ENCODE measurements at regions not wholly inside any gene's neighbourhood (a gene's known extent, or its start where the extent isn't known, plus 50 kb on each side); places are given as distances from the start of the nearest gene placed in this dataset.
"Not testable (repeated sequence)": the region's sequence is repeated elsewhere in the genome, so short reads cannot be mapped to it uniquely, and the experiment has no call there.

DNA sequence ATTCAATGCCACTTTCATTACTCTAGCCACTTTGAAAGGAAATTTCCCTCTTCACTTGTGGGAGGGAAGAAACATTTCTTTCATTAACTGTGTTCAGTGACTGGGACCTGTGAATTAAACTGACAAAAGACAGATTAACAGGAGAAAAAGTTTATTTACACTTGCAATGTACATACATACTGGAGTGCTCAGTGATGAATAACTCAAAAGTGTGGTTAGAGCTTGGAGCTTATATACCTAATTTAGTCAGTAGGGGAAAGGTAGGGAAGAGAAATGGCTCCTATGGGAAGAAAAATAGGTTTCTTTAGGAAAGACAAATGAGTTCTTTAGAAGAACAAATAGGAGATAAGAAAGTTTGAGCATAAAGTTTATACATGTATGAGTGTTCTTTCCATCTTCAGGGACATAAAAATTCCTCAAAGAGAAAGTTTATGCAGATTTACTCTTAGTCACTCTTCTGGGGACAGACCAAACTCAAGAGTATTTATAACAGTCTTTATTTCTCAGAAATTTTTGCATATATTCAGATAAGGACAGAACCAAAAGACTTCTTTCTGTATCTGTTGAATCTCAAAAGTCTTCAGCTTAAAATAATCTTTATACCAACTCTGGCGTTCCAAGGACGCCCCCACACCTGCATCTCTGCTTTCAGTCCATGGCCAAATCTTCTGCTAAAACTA is 120.0 kb upstream of the RAI14 start:
- no peak for DNase-seq

DNA sequence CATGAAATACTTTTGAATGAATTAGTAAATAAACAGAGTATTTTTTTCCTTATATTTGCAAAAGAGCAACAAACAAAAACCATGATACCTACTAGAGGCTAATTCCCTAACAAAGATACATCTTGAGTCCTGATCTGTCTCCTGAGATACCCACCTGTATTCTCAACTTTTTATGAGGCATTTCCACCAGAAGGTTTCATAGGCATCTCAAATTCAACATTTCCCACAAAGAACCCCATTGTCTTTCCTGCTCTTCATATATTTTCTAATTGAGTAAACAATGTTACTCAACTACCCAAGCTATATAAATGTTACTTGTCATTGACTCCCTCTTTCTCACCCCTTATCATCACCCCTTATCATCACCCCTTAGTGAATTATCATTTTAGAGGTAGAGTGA is 119.4 kb upstream of the RAI14 start:
- DNase-seq, result no peak

DNA sequence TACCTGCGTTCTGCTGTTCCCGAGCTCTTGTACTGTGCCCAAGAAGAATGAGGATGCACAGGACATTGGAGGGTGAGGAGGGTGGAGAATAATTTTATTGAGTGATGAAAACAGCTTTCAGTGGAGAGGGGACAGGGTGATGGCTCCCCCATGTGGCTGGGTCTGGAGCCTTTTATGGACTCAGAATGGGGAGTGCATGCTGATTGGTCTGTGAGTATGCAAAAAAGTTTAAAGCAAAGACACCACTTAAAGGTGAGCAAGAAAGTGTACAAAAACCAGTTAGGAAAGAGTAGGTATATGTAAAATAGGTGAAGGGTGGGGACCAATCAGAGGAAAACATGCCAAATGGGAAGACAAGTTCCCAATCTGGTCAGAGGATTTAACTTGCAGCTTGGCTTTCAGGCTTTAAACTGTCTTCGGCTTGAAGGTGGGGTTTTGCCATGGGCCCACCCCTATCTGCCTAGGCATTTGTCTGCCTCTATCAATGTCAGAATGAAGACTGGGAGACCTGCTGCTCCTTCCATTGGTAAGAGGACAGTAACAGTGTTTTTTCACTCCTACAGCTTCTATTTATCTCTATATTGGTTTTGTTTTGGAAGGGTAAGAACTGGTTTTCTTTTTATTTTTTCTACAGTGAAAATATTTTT is 118.0 kb upstream of the RAI14 start:
- DNase-seq, result no peak

DNA sequence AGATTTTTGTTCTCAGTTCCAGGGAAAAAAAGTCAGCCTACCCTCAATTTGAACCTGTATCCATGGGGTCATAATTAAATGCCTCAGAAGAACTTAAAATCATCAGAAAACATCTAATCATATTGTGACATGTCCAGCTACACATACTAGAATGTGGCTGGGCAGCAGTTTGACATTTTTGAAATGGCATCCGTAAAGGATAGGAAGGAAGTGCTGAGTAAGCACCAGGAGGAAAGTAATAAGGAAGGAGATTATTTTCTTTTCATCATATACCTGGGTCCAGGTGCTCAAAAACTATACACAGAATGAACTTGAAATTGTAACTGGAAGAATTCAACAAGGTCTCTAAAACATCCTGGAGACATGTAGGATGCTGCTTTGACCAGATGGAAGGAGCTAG is 116.9 kb upstream of the RAI14 start:
- no peak for DNase-seq

DNA sequence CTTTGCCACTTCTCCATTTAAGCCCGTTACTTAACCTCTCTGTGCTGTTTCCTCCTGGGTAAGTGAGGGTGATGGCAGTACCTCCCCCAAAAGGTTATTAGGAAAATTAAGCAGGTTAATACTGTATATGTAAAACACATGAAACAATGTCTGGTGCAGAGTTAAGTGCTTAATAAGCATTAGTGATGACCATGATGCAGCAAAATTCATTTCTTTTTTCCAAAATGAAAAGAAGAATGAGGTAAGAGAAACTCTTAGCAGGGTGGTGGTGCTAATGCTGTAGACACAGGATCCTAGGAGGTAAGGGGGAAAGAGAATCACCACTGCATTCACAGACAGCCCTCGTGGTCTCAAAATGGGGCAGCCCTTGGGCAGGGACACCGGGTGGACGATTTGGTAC is 115.1 kb upstream of the RAI14 start:
- DNase-seq, result no peak

DNA sequence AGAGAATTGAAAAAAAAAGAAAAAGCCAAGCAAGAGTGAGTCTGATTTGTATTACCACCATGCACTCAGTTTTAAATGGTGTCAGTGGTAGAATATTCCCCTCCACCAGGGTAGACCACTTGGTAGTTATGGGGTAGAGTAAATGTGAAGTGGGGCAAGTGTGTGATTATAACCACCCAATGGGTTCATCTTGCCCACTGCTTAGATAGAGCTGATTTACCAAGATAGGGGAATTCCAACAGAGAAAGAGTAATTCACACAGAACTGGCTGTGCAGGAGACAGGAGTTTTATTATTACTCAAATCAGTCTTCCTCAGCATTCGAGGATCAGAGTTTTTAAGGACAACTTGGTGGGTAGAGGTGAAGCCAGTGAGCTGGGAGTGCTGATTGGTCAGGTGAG is 113.3 kb upstream of the RAI14 start:
- no peak for DNase-seq

DNA sequence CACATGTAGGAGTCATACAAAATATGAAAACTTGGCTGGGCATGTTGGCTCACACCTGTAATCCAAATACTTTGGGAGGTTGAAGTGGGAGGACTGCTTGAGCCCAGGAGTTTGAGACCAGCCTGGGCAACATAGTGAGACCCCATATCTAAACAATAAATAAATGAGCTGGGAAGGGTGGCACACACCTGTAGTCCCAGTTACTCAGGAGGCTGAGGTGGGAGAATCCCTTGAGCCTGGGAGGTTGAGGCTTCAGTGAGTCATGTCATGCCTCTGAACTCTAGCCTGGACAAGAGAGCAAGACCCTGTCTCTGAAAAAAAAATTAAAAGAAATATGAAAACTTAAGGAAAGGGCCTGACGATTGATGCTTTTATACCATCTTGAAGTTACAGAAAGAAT is 112.4 kb upstream of the RAI14 start:
- no peak for DNase-seq

DNA sequence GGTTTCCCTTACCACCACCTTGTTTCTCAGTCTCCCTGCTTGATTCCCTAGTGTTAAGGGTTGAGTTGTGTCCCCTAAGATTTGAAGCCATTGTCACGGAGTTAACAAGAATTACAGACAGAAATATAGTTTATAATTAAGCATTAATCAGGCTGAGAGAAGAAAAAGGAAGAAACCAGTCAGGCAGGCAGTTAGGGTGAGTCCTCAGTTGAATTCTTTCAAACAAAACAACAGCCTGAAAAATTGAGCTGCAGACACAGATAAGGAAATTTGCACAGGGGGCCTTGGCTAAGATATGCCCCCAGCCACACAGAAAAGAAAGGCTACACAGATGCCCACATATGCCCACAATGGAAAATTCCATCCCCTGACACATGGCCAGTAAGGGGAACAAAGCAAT is 111.7 kb upstream of the RAI14 start:
- no peak for DNase-seq

DNA sequence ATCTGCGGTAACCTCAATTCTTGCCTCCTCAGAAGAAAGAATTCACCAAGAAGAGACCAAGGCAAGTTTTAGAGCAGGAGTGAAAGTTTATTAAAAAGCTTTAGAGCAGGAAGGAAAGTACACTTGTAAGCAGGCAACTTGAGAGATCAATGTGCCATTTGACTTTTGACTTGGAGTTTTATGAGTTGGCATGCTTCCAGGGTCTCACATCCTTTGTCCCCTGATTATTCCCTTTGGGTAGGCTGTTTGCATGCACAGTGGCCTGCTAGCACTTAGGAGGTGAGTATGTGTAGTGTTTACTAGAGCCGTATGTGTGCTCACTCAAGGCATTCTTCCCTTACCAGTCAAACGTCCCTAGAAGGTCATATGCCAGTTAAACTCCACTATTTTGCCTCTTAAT is 111.0 kb upstream of the RAI14 start:
- DNase-seq, result no peak

DNA sequence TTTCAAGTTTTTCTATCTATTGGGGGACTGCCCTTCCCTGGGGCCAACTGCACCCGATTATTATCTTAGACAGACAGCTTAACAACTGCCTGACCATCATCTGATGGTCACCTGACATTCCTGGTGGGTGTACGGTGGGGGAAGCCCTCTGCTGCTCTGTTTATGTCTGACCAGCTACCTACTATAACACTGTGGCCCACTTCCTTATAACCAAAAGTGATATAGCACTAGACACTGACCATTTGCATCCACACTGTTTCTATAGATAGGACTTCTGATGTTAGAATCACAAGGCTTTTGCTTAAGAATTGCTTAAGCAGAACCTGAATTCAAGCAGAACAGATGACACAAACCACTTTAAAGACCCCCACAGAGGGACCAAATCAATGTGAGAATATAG is 110.5 kb upstream of the RAI14 start:
- no peak for DNase-seq

DNA sequence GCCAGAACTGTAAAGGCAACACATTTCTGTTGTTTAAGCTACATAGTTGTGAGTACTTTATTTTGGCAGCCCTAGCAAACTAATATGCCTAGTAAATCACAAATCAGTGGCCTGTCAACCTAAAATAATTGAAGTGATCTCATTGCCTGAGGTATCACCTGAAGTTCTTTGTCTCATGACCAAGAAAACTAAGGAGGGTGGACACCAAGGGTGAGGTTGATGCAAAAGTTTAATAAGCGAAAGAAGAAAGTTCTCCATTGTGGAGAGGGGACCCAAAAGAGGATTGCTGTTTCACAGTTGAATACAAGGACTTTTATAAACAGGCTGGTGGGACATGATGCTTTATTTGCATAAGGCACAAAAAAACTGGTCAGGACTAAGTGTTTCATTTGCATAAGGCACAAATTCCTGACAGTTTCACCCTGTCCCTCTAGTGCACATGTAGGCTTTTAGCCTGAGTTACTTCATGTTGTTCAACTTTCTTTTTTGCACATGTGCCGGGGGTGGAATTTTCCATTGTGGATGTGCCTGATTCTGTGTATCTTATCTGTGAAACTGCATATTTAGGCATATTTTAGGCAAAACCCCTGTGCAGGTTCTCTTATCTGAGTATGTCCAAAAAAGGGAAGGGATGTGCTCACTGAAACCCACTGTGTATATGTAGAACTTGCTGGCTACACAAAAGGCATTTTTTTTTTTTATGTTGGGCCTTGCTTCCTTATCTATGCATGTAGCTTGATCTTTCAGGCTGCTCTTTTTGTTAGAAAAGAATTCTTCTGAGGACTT is 108.6 kb upstream of the RAI14 start:
- DNase-seq, result no peak

DNA sequence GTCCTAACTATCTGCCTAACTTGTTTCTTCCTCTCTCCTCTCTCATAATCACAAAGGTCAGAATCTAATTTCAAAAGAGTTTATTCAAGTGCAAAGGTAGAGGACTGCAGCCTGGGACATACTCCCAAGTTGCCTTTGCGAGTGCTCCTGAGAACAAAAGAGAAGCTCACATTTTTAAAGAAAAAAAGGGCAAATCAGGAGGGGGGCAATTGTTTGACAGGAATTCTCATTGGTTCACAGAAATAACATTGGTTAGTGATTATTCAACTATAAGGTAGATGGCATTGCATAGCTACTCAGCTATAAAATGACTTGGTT is 108.1 kb upstream of the RAI14 start:
- no peak for DNase-seq

DNA sequence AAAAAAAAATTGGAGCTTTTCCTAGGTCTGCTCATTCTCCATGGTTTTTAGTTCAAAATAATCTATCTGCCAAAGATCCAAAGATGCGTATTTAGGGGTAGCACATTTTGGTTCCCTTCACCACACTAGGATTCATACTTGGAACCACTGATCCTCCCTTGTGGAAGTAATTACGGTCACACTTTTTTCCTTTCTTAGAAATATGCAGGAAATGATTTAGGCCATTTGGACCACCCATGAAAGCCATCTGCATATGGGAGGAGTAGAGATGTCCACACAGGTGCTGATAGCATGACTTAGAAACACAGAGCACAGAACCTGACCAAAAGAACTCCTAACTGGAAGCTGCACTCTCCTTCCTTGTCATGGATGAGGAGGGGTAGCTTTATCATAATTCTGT is 105.9 kb upstream of the RAI14 start:
- DNase-seq, result no peak

DNA sequence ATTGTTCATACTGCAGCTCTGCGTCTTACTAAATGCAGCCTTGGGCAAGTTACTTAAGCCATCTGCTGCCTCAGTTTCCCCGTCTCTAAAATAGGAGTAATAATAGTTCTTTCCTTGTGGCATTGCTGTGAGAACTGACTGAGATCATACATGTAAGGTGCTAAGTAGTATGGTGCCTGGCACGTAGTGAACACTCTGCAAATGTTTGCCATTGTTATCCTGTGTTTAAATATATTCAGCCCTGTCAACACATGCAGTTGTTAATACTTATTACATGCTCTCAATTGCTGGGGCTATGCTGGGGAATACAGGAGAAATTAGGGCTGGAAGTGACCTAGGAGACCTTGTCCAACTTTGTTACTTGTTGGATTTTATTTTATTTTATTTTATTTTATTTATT is 105.2 kb upstream of the RAI14 start:
- no peak for DNase-seq

DNA sequence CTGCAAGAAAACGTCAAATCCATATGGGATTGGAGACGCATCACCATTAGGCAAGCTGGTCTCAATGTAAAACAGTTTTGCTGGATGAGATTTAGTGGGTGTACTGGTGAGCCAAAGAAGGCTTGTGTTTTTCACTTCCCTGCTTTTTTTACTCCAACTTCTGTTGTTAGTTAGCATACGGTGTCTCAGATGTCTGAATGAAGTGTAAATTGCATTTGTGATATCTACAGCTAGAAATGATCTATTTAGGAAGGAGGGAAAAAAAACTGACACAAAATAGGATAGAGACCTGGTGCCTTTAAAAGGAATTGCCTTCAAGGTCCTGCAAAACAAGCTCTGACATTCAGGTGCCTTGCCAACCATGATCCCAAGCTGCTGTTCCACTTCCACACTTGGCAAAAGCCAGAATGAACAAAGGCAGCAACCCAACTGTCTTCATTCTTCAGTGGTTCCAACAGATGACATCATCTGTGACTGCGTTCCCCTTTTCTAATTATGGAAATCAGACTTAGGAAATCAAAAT is 104.2 kb upstream of the RAI14 start:
- no peak for DNase-seq

DNA sequence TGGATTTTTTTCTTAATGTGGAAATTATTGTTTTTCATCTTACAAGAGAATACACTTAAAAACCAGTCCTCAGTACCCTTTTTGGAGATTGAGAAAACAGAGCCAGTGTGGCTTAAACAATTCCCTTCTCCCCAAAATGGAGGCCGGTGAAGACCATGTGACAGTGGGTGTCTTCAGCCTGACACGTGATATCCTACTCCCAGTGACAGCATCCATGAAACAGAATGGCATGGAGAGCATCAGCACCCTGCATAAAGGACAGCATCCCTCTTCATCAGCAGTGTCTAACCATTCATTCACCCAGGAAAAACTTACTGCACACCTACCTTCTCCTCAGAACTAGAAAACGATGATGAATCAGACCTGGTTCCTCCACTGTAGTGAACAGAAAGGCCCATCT is 103.4 kb upstream of the RAI14 start:
- DNase-seq, result no peak

DNA sequence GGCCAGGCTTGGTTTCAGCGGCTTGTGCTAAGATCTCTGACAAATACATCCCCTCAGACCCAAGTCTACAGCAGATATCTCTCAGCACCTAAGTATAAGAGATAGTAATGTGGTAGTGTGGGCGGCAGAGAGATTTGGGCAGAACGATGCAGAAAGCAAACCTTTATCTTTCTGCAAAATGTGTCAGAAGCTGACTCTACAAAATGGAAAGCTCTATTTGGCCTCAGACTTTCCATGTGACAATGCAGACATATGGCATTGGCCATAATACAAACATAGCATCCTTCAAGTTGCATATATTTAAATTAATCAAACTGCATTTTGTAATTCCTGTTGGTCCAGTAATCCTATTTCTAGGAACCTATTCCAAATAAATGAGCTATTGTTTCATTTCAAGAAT is 102.5 kb upstream of the RAI14 start:
- no peak for DNase-seq

DNA sequence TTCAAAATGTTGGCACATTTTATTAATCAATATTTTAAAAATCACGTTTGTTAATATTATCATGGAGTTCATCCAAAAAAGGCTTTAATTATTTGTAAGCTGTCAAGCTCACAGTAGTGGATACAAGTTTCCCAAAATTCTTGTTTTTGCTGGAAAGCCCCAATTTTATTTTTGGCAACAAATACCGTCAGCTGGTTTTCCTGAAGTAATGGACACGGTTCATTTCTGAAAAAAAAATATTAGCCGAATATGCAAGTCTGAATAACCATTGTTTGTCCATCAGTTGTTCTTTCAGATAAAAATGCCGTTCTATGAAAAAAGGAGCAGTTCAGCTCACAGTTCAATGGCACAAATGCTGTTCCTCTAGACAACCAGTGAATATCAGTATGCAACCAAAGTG is 101.5 kb upstream of the RAI14 start:
- DNase-seq, result no peak

DNA sequence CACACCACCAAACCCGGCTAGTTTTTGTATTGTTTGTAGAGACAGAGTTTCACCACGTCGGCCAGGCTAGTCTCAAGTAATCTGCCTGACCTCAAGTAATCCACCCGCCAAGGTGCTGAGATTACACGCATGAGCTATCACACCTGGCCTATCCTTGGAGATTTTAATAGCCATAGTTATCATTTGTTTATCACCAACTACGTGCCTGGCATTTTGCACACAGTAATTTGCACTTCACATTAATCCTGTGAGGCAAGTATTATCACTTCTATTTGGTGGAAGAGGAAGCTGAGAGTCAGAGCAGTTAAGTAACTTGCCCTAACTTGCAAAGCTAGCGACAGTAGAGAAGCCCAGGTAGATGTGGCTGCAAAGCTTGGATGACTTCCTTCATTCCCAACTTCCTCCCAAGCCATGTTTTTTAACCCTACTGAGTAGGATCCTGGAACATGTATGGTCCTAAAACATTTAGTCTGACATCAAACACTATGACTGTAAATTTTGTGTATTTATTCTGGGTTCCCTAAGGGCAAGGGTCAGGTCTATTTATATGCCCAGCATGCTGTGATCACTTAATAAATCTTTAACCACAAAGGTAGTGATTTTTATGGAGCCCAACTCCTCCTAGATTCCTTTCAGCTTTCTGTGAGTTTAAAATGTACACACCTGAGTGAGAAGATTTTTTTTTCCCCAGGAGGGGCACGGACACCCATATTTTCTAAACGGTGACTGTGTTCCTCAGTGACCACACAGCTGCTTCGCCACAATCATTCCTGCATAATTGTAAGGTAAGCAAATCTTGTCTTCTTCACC is 100.2 kb upstream of the RAI14 start:
- no peak for DNase-seq

DNA sequence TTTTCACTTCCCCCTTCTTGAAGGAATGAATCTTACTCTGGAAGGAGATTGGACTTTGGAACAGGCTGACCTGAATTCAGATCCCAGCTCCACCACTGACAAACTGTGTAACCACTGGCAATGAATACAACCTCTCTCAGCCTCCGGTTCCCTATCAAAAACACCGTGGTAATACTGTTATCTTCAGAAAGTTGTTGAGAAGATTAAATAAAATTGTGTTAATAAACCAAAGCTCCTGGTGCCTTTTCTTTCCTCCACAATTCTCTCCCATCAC is 99.7 kb upstream of the RAI14 start:
- no peak for DNase-seq

DNA sequence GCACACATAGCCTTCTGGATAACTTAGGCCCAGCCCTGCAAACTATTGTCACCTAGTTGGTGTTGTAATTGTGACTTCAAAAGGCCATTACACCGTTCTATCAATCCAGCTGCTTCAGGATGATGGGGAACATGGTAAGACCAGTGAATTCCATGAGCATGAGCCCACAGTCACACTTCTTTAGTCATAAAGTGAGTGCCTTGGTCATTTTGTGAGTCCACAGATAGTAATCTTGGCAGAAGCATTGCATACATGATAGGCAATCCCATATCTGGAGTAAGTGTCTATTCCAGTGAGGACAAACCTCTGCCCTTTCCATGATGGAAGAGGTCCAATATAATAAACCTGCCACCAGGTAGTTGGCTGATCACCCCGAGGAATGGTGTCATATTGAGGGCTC is 94.5 kb upstream of the RAI14 start:
- DNase-seq, result not testable (repeated sequence)

DNA sequence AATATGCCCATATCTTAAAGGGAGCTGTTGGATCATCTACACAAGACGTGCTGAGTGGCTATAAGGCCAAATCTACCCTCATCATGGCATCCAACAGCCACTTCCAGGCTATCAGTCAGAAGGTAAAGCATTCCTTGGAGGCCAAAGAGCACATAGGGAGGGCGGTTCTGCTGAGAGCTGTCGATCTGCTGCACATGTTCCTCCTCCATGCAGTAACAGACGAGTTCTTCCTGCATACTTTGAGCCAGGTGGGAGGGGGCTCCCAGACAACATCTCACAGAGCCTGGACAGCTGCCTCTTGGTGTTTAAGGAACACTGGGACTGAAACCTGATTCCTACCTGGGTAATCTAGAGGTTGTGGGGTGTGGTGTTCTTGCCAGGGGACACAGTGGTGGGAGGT is 93.3 kb upstream of the RAI14 start:
- DNase-seq, result no peak

DNA sequence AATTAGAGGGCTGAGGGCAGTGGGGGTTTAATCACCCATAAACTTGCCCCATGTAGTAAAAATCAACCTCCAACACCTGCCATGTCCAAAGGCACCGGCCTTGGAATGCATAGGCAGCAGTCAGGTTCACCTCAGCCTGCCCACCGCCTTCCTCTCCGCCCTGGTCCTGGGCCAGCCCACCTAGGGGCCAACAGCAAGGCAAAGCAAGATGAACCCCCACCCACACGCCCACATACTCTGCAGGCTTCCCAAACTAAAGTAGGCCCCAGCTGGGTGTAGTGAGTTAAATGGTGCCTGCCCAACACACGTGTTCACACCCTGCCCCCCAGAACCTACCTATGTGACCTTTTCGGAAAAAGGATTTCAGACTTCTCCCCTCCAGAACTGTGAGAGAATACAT is 92.9 kb upstream of the RAI14 start:
- no peak for DNase-seq
